Liver (tissue), 8 donors: ENCODE measurements at regions not wholly inside any gene's neighbourhood (a gene's known extent, or its start where the extent isn't known, plus 50 kb on each side); places are given as distances from the start of the nearest gene placed in this dataset.

Experiments
- DNase-seq: peaks from one replicate; pipeline ENCODE4 v3.0.0-alpha.2; 2017; ENCODE audit warnings: low spot score
- H3K27ac ChIP-seq, 2 donors: one replicate each; pipeline ENCODE4 v1.7.0; 2013; ENCODE audit warnings: inconsistent platforms in 2 of 2, low read length in 2 of 2, control low read depth in 1 of 2, low read depth in 1 of 2, mild to moderate bottlenecking in 1 of 2
- H3K27me3 ChIP-seq, 4 donors: one replicate each; pipeline versions ENCODE4 v1.6.1 to v1.7.0; 2013; ENCODE audit warnings: low read length in 3 of 4, inconsistent platforms in 1 of 4, mild to moderate bottlenecking in 1 of 4, moderate library complexity in 1 of 4; ENCODE audit not compliant: control insufficient read depth in 4 of 4, insufficient read depth in 4 of 4
- H3K36me3 ChIP-seq, 4 donors: one replicate each; pipeline versions ENCODE4 v1.6.1 to v1.7.0; 2013; ENCODE audit warnings: low read length in 3 of 4, mild to moderate bottlenecking in 3 of 4, low read depth in 1 of 4, moderate library complexity in 1 of 4; ENCODE audit not compliant: control insufficient read depth in 4 of 4, insufficient read depth in 3 of 4
- H3K4me1 ChIP-seq, 4 donors: one replicate each; pipeline versions ENCODE4 v1.6.1 to v1.7.0; 2013; ENCODE audit warnings: low read length in 3 of 4, mild to moderate bottlenecking in 3 of 4, moderate library complexity in 1 of 4; ENCODE audit not compliant: control insufficient read depth in 4 of 4, insufficient read depth in 4 of 4
- H3K4me3 ChIP-seq, 3 donors: one replicate each; pipeline versions ENCODE4 v1.6.1 to v1.7.0; 2013; ENCODE audit warnings: low read length in 3 of 3, control low read depth in 1 of 3, low read depth in 1 of 3, mild to moderate bottlenecking in 1 of 3
- H3K9ac ChIP-seq, 2 donors: one replicate each; pipeline ENCODE4 v1.7.0; 2013; ENCODE audit warnings: low read length in 2 of 2, mild to moderate bottlenecking in 2 of 2, moderate library complexity in 2 of 2, control low read depth in 1 of 2, low read depth in 1 of 2
- H3K9me3 ChIP-seq, 4 donors: one replicate each; pipeline versions ENCODE4 v1.6.1 to v1.7.0; 2013; ENCODE audit warnings: low read length in 3 of 4; ENCODE audit not compliant: control insufficient read depth in 4 of 4
- CTCF ChIP-seq: fragments of 150-350 bp; IDR thresholded peaks from 2 replicates; pipeline ENCODE4 v1.5.1; 2017; ENCODE audit warnings: improper control_type of control experiment, low read depth, low read length; ENCODE audit not compliant: missing input control
- EGR1 ChIP-seq, 2 donors: IDR thresholded peaks; 2 replicates each; pipeline ENCODE4 v1.6.1; 2016 to 2018; ENCODE audit warnings: antibody characterized with exemption in 2 of 2, low read depth in 2 of 2
- FOXA2 ChIP-seq: IDR thresholded peaks from 2 replicates; pipeline ENCODE4 v1.6.1; 2016; ENCODE audit warnings: antibody characterized with exemption
- GABPA ChIP-seq, 2 donors: IDR thresholded peaks in 1 of 2; conservative IDR thresholded peaks in 1 of 2; 2 replicates each; pipeline ENCODE4 v1.6.1; 2016; ENCODE audit warnings: antibody characterized with exemption in 2 of 2, mild to moderate bottlenecking in 1 of 2, moderate library complexity in 1 of 2
- HNF4A ChIP-seq, 2 donors: conservative IDR thresholded peaks; 2 replicates each; pipeline ENCODE4 v1.6.1; 2016; ENCODE audit warnings: antibody characterized with exemption in 2 of 2, mild to moderate bottlenecking in 2 of 2
- HNF4G ChIP-seq: IDR thresholded peaks from 2 replicates; pipeline ENCODE4 v1.6.1; 2016; ENCODE audit warnings: antibody characterized with exemption
- JUND ChIP-seq, 2 donors: IDR thresholded peaks; 2 replicates each; pipeline ENCODE4 v1.6.1; 2016; ENCODE audit warnings: antibody characterized with exemption in 2 of 2
- NR2F2 ChIP-seq: IDR thresholded peaks from 2 replicates; pipeline ENCODE4 v1.6.1; 2016; ENCODE audit warnings: antibody characterized with exemption
- RAD21 ChIP-seq, 2 donors: IDR thresholded peaks; 2 replicates each; pipeline ENCODE4 v1.6.1; 2016; ENCODE audit warnings: antibody characterized with exemption in 2 of 2, mild to moderate bottlenecking in 2 of 2
- REST ChIP-seq: IDR thresholded peaks from 2 replicates; pipeline ENCODE4 v1.6.1; 2016; ENCODE audit warnings: antibody characterized with exemption, mild to moderate bottlenecking
- SP1 ChIP-seq: IDR thresholded peaks from 2 replicates; pipeline ENCODE4 v1.6.1; 2018; ENCODE audit warnings: antibody characterized with exemption, mild to moderate bottlenecking
- TAF1 ChIP-seq: conservative IDR thresholded peaks from 2 replicates; pipeline ENCODE4 v1.6.1; 2016; ENCODE audit warnings: antibody characterized with exemption, mild to moderate bottlenecking
- ZBTB33 ChIP-seq: IDR thresholded peaks from 2 replicates; pipeline ENCODE4 v1.6.1; 2016; ENCODE audit warnings: antibody characterized with exemption
- WGBS: extraction: QIAGEN DNeasy Blood & Tissue Kit; methylation state at CpG from one replicate; pipeline ENCODE4 v1.1.7; 2013; 5-methylcytosine and 5-hydroxymethylcytosine counted together
- TF ChIP-seq, protein P1 (sequence below): IDR thresholded peaks from 2 replicates; pipeline ENCODE4 v1.6.1; 2016; ENCODE audit warnings: antibody characterized with exemption
- TF ChIP-seq, protein P2 (sequence below): IDR thresholded peaks from 2 replicates; pipeline ENCODE4 v1.6.1; 2016; ENCODE audit warnings: antibody characterized with exemption
- donor health status: healthy.
- donor health status: healthy.
- donor health status: healthy.
- donor health status: healthy.
- donor health status: healthy.

GRCh38 chr6:169386411-169387057 is 132.9 kb upstream of the THBS2 start:
- Histone ChIP-seq H3K27me3 (no peaks in the 10 kb centered on the region), H3K9me3 (peaks cover 4 to 16% (median 9%) of the 10 kb centered on the region in 4 donors), H3K36me3 (no peaks in the 10 kb centered on the region), H3K9ac (no peak overlapping the region), H3K4me3 (no peak overlapping the region), H3K27ac (no peak overlapping the region), H3K4me1 (no peaks in the 10 kb centered on the region)
- TF ChIP-seq GABPA (IDR thresholded peaks at IDR 0.05 in 1 of 2, conservative IDR thresholded peaks at IDR 0.05 in 1 of 2) (no peak), SP1 (no peak), ZBTB33 (no peak), HNF4G (no peak)
- DNase-seq: no peak
- 72% methylated on average over 20 of the region's 20 CpGs for WGBS

DNA sequence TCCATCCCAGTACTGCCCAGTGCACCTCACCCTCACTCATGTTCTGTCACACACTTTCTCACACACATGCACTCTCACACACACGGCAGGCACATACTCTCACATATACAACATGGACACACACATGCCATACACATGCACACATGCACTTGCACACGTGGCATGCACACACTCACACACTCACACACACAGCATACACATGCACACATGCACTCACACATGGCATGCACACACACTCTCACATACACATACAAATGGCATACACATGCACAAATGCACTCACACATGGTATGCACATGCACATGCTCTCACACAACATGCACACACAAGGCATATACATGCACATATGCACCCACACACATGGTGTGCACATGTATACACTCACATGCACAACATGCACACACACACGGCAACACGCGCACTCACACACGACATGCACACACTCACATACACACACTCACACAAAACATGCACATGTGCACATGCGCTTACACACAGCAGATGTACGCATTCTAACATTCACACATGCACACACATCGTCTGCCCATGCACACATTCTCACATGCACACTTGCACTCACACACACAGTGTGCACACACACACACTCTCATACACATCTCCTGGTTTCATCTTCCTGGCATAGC is 131.7 kb upstream of the THBS2 start:
- H3K27ac ChIP-seq: no peak overlapping the region
- no peak overlapping the region for H3K4me3 ChIP-seq
- no peak for DNase-seq
- H3K27me3 ChIP-seq: no peaks in the 10 kb centered on the region
- no peak overlapping the region for H3K9ac ChIP-seq
- TF ChIP-seq GABPA (IDR thresholded peaks at IDR 0.05 in 1 of 2, conservative IDR thresholded peaks at IDR 0.05 in 1 of 2): no peak
- no peak for TF ChIP-seq SP1
- no peak for TF ChIP-seq RAD21 (IDR thresholded peaks at IDR 0.05)
- no peak for TF ChIP-seq TAF1
- no peak for TF ChIP-seq ZBTB33
- no peak for TF ChIP-seq FOXA2
- no peak for TF ChIP-seq CTCF
- TF ChIP-seq HNF4A (conservative IDR thresholded peaks at IDR 0.05): no peak
- no peak for TF ChIP-seq EGR1 (IDR thresholded peaks at IDR 0.05; ENCODE audit: low read depth in 2 of 2)
- no peak for TF ChIP-seq REST
- TF ChIP-seq NR2F2: no peak
- TF ChIP-seq JUND (IDR thresholded peaks at IDR 0.05): no peak
- TF ChIP-seq, protein P1, sequence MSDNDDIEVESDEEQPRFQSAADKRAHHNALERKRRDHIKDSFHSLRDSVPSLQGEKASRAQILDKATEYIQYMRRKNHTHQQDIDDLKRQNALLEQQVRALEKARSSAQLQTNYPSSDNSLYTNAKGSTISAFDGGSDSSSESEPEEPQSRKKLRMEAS: no peak
- TF ChIP-seq HNF4G: no peak
- TF ChIP-seq, protein P2, sequence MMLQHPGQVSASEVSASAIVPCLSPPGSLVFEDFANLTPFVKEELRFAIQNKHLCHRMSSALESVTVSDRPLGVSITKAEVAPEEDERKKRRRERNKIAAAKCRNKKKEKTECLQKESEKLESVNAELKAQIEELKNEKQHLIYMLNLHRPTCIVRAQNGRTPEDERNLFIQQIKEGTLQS: no peak
- 88% methylated on average over 9 of the region's 9 CpGs for WGBS
- H3K9me3 ChIP-seq: peaks cover 4 to 15% (median 7%) of the 10 kb centered on the region in 4 donors
- H3K36me3 ChIP-seq: no peaks in the 10 kb centered on the region
- H3K4me1 ChIP-seq: no peaks in the 10 kb centered on the region
